ENCODE measurements at regions not wholly inside any gene's neighbourhood (a gene's known extent, or its start where the extent isn't known, plus 50 kb on each side); places are given as distances from the start of the nearest gene placed in this dataset.

- no peak for FAIRE-seq
- 0% methylated on average over 1 of the region's 1 CpG for WGBS (ENCODE audit: insufficient coverage, low coverage, missing lambda C conversion rate)
- Histone ChIP-seq H3K36me3 (ENCODE audit: control insufficient read depth, insufficient read depth, low read length) (no peaks in the 10 kb centered on the region), H3K9me1 (ENCODE audit: control insufficient read depth, insufficient read depth, low read length) (no peaks in the 10 kb centered on the region), H3K27ac (ENCODE audit: extremely low read depth, low read depth, low read length) (no peak overlapping the region), H3K4me1 (replicated peaks in 1 of 2; ENCODE audit: control insufficient read depth in 2 of 2, insufficient read depth in 2 of 2, low read length in 2 of 2) (no peaks in the 10 kb centered on the region), H4K20me1 (replicated peaks; ENCODE audit: control insufficient read depth, insufficient read depth, low read length) (no peaks in the 10 kb centered on the region), H3K9ac (ENCODE audit: insufficient read depth in 1 of 2, low read depth in 2 of 2, low read length in 2 of 2) (no peak overlapping the region), H2AFZ (ENCODE audit: low read depth, low read length) (no peak overlapping the region), H3K4me2 (ENCODE audit: insufficient read depth, low read length) (no peak overlapping the region), H3K27me3 (ENCODE audit: control insufficient read depth in 2 of 2, insufficient read depth in 2 of 2, low read length in 2 of 2) (no peaks in the 10 kb centered on the region), H3K9me3 (replicated peaks; ENCODE audit: control insufficient read depth, insufficient read depth, low read depth, low read length) (no peaks in the 10 kb centered on the region), H3K4me3 (no peak overlapping the region), H3K79me2 (ENCODE audit: control insufficient read depth, insufficient read depth, low read length) (no peaks in the 10 kb centered on the region)
- intact Hi-C loops (cut with micrococcal nuclease), result no loop called here
- TF ChIP-seq HDAC6 (IDR thresholded peaks at IDR 0.05; ENCODE audit: low read depth, low read length) (no peak), UBTF (IDR thresholded peaks at IDR 0.05; ENCODE audit: borderline replicate concordance in 1 of 2, low read depth in 2 of 2, low read length in 2 of 2) (no peak), ELK1 (CRISPR knock-in tag; IDR thresholded peaks at IDR 0.05) (no peak), ZNF655 (CRISPR knock-in tag; IDR thresholded peaks at IDR 0.05) (no peak), RBM17 (IDR thresholded peaks at IDR 0.05; ENCODE audit: borderline replicate concordance, low read depth, low read length) (no peak), NFXL1 (CRISPR knock-in tag; IDR thresholded peaks at IDR 0.05) (no peak), ZNF77 (CRISPR knock-in tag; IDR thresholded peaks at IDR 0.05) (no peak), CREM (IDR thresholded peaks at IDR 0.05; ENCODE audit: low read depth) (no peak), RAD51 (IDR thresholded peaks at IDR 0.05; ENCODE audit: borderline replicate concordance, low read depth) (no peak), KDM2B (CRISPR knock-in tag; IDR thresholded peaks at IDR 0.05) (no peak), ZBTB7A (IDR thresholded peaks at IDR 0.05; ENCODE audit: borderline replicate concordance, control insufficient read depth, low read depth, low read length) (no peak), NR2C1 (IDR thresholded peaks at IDR 0.05) (no peak), NR2C1 (tag; IDR thresholded peaks at IDR 0.05) (no peak), ARNT (IDR thresholded peaks at IDR 0.05) (no peak), THRA (IDR thresholded peaks at IDR 0.05) (no peak), PKNOX1 (IDR thresholded peaks at IDR 0.05) (no peak), PML (IDR thresholded peaks at IDR 0.05; ENCODE audit: low read length) (no peak), TSC22D4 (tag; IDR thresholded peaks at IDR 0.05) (no peak), ZNF436 (CRISPR knock-in tag; IDR thresholded peaks at IDR 0.05) (no peak)
- ATAC-seq, result no peak
- POLR2A ChIA-PET, result no interaction called here
- in situ Hi-C loops (cut with MboI), result no loop called here
- no peak for DNase-seq (ENCODE audit: extremely low read depth in 1 of 4, low spot score in 3 of 4)
- CTCF ChIA-PET (ENCODE audit: low intra/inter-chr PET ratio), result no interaction called here
- no TSS peak for BruUV-seq (replicated peaks)
Observed at GRCh38 chr18:52001106-52001505, 338.9 kb upstream of the DCC start.

All from K562 (cell line).